ENCODE measurements at regions not wholly inside any gene's neighbourhood (a gene's known extent, or its start where the extent isn't known, plus 50 kb on each side); places are given as distances from the start of the nearest gene placed in this dataset.
"Not testable (repeated sequence)": the region's sequence is repeated elsewhere in the genome, so short reads cannot be mapped to it uniquely, and the experiment has no call there.

GRCh38 chr2:7557376-7557775 lies 640.2 kb downstream of the RNF144A start:
- intact Hi-C loops (cut with DNase I) = no loop called here
- ATAC-seq (no peak), FAIRE-seq (no peak), DNase-seq (no peak)
- no peak overlapping the region for H3K4me3 ChIP-seq
- H3K36me3 ChIP-seq = no peaks in the 10 kb centered on the region
- no peaks in the 10 kb centered on the region for H3K9me3 ChIP-seq
- H3K4me1 ChIP-seq = no peaks in the 10 kb centered on the region
- no peak overlapping the region for H3K27ac ChIP-seq
- no peak for TF ChIP-seq CTCF (IDR thresholded peaks at IDR 0.05)
- H3K27me3 ChIP-seq = no peaks in the 10 kb centered on the region

- Histone ChIP-seq H3K27ac (no peak overlapping the region), H3K4me1 (no peaks in the 10 kb centered on the region), H3K27me3 (no peaks in the 10 kb centered on the region), H3K4me3 (no peak overlapping the region), H3K36me3 (no peaks in the 10 kb centered on the region), H3K9me3 (no peaks in the 10 kb centered on the region)
- no peak for DNase-seq
- TF ChIP-seq CTCF (IDR thresholded peaks at IDR 0.05) = no peak
- intact Hi-C loops (cut with DNase I) = no loop called here
- WGBS, 2 donors = 93 to 97% methylated on average over 1 of the region's 1 CpG
- ATAC-seq = no peak
- FAIRE-seq = no peak
Observed at GRCh38 chr2:7559791-7560190, 642.6 kb downstream of the RNF144A start.

- TF ChIP-seq CTCF (IDR thresholded peaks at IDR 0.05) = no peak
- intact Hi-C loops (cut with DNase I) = no loop called here
- Histone ChIP-seq H3K27me3 (no peaks in the 10 kb centered on the region), H3K36me3 (no peaks in the 10 kb centered on the region), H3K9me3 (no peaks in the 10 kb centered on the region), H3K4me1 (no peaks in the 10 kb centered on the region), H3K27ac (no peak overlapping the region), H3K4me3 (no peak overlapping the region)
- DNase-seq (no peak), FAIRE-seq (no peak), ATAC-seq (no peak)
- WGBS, 2 donors = 82 to 91% methylated on average over 6 of the region's 6 CpGs
Observed at GRCh38 chr2:7566382-7566881, 649.2 kb downstream of the RNF144A start.

GRCh38 chr2:7567116-7567515 lies 649.9 kb downstream of the RNF144A start:
- intact Hi-C loops (cut with DNase I); H3K9me3 ChIP-seq; H3K27ac ChIP-seq; H3K36me3 ChIP-seq; H3K4me3 ChIP-seq; DNase-seq; H3K27me3 ChIP-seq; FAIRE-seq; H3K4me1 ChIP-seq; ATAC-seq: not testable (repeated sequence)
- WGBS, 2 donors = 43 to 50% methylated on average over 2 of the region's 2 CpGs

- Histone ChIP-seq H3K4me3 (no peak overlapping the region), H3K4me1 (no peaks in the 10 kb centered on the region), H3K36me3 (no peaks in the 10 kb centered on the region), H3K9me3 (no peaks in the 10 kb centered on the region), H3K27ac (no peak overlapping the region), H3K27me3 (no peaks in the 10 kb centered on the region)
- ATAC-seq (no peak), FAIRE-seq (no peak), DNase-seq (no peak)
- no peak for TF ChIP-seq CTCF (IDR thresholded peaks at IDR 0.05)
- WGBS, 2 donors = 47 to 49% methylated on average over 4 of the region's 4 CpGs
- intact Hi-C loops (cut with DNase I) = no loop called here
Observed at GRCh38 chr2:7567646-7568045, 650.4 kb downstream of the RNF144A start.

GRCh38 chr2:7570247-7570646 lies 653.0 kb downstream of the RNF144A start:
- intact Hi-C loops (cut with DNase I) = no loop called here
- WGBS, 2 donors = 71 to 85% methylated on average over 3 of the region's 3 CpGs
- FAIRE-seq = no peak

More at GRCh38 chr2:7570247-7570646, 653.0 kb downstream of the RNF144A start:
- no peak for ATAC-seq
- H3K27me3 ChIP-seq = no peaks in the 10 kb centered on the region
- no peak overlapping the region for H3K4me3 ChIP-seq
- H3K9me3 ChIP-seq = no peaks in the 10 kb centered on the region
- no peak overlapping the region for H3K27ac ChIP-seq
- no peak for TF ChIP-seq CTCF (IDR thresholded peaks at IDR 0.05)
- no peaks in the 10 kb centered on the region for H3K4me1 ChIP-seq
- no peak for DNase-seq
- H3K36me3 ChIP-seq = no peaks in the 10 kb centered on the region
